OCI-LY7 (cell line): ENCODE measurements at regions not wholly inside any gene's neighbourhood (a gene's known extent, or its start where the extent isn't known, plus 50 kb on each side); places are given as distances from the start of the nearest gene placed in this dataset.

Source experiments
- BruUV-seq: library from RNA; stranded (reverse); fragments of 400-500 nt; replicated peaks from 2 replicates; lab custom pipeline; 2021; lab: Mats Ljungman, UMichigan
- CTCF ChIA-PET: fragments of 300-600 bp; sonication (Branson Sonifier 250); formaldehyde crosslinking; loops from one replicate; lab custom pipeline; 2022; ENCODE audit warnings: antibody characterized with exemption; ENCODE audit not compliant: unreplicated experiment; lab: Charles Lee
- POLR2A ChIA-PET: fragments of 300-600 bp; sonication (Branson Sonifier 250); formaldehyde crosslinking; loops from one replicate; lab custom pipeline; 2022; ENCODE audit warnings: antibody characterized with exemption; lab: Charles Lee
- DNase-seq: peaks from one replicate; pipeline ENCODE4 v3.0.0-alpha.2; 2015; ENCODE audit warnings: low spot score
- H2AFZ ChIP-seq: fragments of 200-600 bp; sonication (generic), shearing (Covaris generic); 2 replicates; pipeline ENCODE4 v1.6.1; 2014; ENCODE audit warnings: mild to moderate bottlenecking, antibody characterized with exemption, low read length, moderate library complexity
- H3K27ac ChIP-seq: fragments of 200-600 bp; sonication (generic); 2 replicates; pipeline ENCODE4 v1.5.1; 2014; ENCODE audit warnings: mixed run types, low read depth, mild to moderate bottlenecking, moderate library complexity, low read length, inconsistent platforms; ENCODE audit not compliant: poor library complexity, severe bottlenecking
- H3K36me3 ChIP-seq: fragments of 200-600 bp; sonication (generic); 2 replicates; pipeline ENCODE4 v1.6.1; 2014; ENCODE audit warnings: mild to moderate bottlenecking, antibody characterized with exemption, low read length, moderate library complexity, mixed read lengths; ENCODE audit not compliant: insufficient read depth
- H3K4me1 ChIP-seq: fragments of 200-600 bp; sonication (generic); 2 replicates; pipeline ENCODE4 v1.5.1; 2014; ENCODE audit warnings: mild to moderate bottlenecking, low read length; ENCODE audit not compliant: insufficient read depth, poor library complexity, severe bottlenecking
- H3K4me2 ChIP-seq: fragments of 200-600 bp; sonication (generic); 2 replicates; pipeline ENCODE4 v1.6.1; 2014; ENCODE audit warnings: mild to moderate bottlenecking, low read length
- H3K4me3 ChIP-seq: fragments of 200-600 bp; sonication (generic); 2 replicates; pipeline ENCODE4 v1.5.1; 2014; ENCODE audit warnings: mild to moderate bottlenecking, low read depth, low read length; ENCODE audit not compliant: poor library complexity, severe bottlenecking
- H3K79me2 ChIP-seq: fragments of 200-600 bp; sonication (generic); 2 replicates; pipeline ENCODE4 v1.6.1; 2016; ENCODE audit warnings: low read depth, mild to moderate bottlenecking, low read length, moderate library complexity, mixed read lengths; ENCODE audit not compliant: insufficient read depth
- H3K9me2 ChIP-seq: fragments of 200-600 bp; sonication (generic); 2 replicates; pipeline ENCODE4 v1.6.1; 2016; ENCODE audit warnings: mild to moderate bottlenecking, low read length, mixed read lengths; ENCODE audit not compliant: insufficient read depth
- H3K9me3 ChIP-seq: fragments of 200-600 bp; sonication (generic); 2 replicates; pipeline ENCODE4 v1.6.1; 2014; ENCODE audit warnings: mild to moderate bottlenecking, mixed run types, low read length, mixed read lengths
- H4K20me1 ChIP-seq: fragments of 200-600 bp; sonication (generic); 2 replicates; pipeline ENCODE4 v1.6.1; 2014; ENCODE audit warnings: mild to moderate bottlenecking, antibody characterized with exemption, low read length, moderate library complexity, mixed read lengths; ENCODE audit not compliant: insufficient read depth
- CTCF ChIP-seq: fragments of 200-600 bp; sonication (generic); conservative IDR thresholded peaks from 2 replicates; pipeline ENCODE4 v1.5.1; 2014; ENCODE audit warnings: mild to moderate bottlenecking, antibody characterized with exemption, low read length, moderate library complexity, mixed read lengths
- EZH2phosphoT487 ChIP-seq: fragments of 200-600 bp; sonication (generic); IDR thresholded peaks from 2 replicates; pipeline ENCODE4 v1.6.1; 2018; ENCODE audit warnings: low read depth, borderline replicate concordance, mild to moderate bottlenecking, mixed run types, antibody characterized with exemption, low read length, moderate library complexity, mixed read lengths
- intact Hi-C: fragments of 100-400 bp; cut with micrococcal nuclease; formaldehyde crosslinking; loops from one replicate; pipeline ENCODE4 v1.10.0; 2022; ENCODE audit not compliant: unreplicated experiment

DNA sequence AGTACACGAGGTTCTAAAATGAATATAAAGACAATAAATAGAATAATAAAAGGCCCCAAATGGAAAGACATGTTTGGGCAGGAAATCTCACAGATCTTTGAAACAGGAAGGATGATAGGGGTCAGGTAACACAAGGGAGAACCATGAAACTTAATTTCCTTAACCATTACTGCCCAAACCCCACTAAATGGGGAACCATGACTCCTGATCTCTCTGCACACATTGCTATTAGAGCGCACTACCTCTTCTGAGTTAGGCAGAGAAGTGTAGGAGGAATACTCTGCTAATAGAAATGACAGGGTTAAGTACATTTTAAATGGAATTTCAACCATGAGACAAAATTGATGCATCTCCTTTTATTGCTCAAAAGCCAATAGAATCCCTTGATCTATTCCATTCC, 213.7 kb upstream of the SETBP1 start:
- no peak overlapping the region for H3K4me2 ChIP-seq
- no peaks in the 10 kb centered on the region for H3K4me1 ChIP-seq
- BruUV-seq = no TSS peak

DNA sequence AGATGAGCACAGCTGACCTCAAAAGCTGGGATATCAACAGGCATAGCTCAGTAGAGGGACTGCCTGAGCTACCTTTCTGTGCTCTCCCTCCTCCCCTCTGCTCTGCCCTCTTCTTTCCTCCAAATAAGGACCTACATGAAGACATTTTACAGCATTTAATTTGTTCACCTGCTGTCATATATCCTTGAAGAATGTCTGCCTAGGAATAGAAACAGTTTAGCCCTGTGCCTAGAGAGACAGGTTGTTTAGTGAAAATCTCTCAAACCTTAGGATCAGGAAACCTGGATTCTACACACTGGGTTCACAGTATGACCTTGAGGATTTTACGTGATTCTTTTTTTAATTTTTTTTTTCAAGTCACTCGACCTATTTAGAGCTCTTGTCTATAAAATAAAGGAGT, 213.0 kb upstream of the SETBP1 start:
- CTCF ChIA-PET = no interaction called here
- intact Hi-C loops = no loop called here
- Histone ChIP-seq H3K4me2 (no peak overlapping the region), H3K79me2 (no peaks in the 10 kb centered on the region), H2AFZ (no peak overlapping the region), H3K9me3 (no peaks in the 10 kb centered on the region), H3K36me3 (no peaks in the 10 kb centered on the region), H3K9me2 (no peaks in the 10 kb centered on the region), H3K4me1 (no peaks in the 10 kb centered on the region), H4K20me1 (no peaks in the 10 kb centered on the region), H3K27ac (no peak overlapping the region), H3K4me3 (no peak overlapping the region)
- no peak for DNase-seq
- no TSS peak for BruUV-seq
- POLR2A ChIA-PET = interaction anchor here (0.7 kb wide), 1 partner anchor 209 kb away, joined by 3 read pairs; no protein-coding TSS in a partner anchor
- no peak for TF ChIP-seq EZH2phosphoT487
- TF ChIP-seq CTCF = no peak

More for the DNA sequence above, 213.7 kb upstream of the SETBP1 start:
- no peaks in the 10 kb centered on the region for H3K9me2 ChIP-seq
- POLR2A ChIA-PET = no interaction called here
- H3K36me3 ChIP-seq = no peaks in the 10 kb centered on the region
- H3K27ac ChIP-seq = no peak overlapping the region
- no peaks in the 10 kb centered on the region for H3K9me3 ChIP-seq
- CTCF ChIA-PET = no interaction called here
- no peaks in the 10 kb centered on the region for H3K79me2 ChIP-seq
- TF ChIP-seq CTCF = no peak
- no peak for TF ChIP-seq EZH2phosphoT487
- no peaks in the 10 kb centered on the region for H4K20me1 ChIP-seq
- intact Hi-C loops = no loop called here
- DNase-seq = no peak
- no peak overlapping the region for H3K4me3 ChIP-seq
- H2AFZ ChIP-seq = no peak overlapping the region

DNA sequence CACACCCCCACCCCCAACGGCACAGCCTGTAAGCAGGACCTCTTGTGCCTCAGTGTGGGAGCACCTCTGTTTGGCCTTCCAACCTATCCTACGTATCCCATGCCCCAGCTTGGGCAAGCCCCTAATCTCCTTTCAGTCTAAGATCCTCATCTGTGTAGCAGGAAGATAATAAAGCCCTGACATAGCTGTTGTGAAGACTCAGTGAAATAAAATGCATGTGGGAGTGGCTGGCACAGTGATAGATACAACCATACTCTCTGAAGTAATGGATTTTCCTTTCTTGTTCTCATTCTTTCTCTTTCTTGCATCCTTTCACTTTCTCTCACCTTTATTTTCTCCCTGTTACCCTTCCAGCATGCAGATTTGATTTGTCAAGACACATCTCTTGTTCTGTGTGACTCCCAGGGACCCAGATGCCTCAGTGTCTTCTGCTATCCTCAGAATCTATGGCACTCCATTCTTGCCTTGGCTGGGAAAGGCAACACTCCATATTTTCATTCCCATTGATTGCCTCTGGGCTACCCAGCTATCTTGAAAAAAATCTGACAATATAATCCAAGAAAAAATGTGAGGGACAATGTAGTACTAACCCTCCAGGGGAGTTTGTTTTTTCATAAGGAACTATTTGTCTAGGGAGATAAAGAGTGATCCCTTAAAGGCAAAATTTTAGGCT, 207.2 kb upstream of the SETBP1 start:
- H4K20me1 ChIP-seq = no peaks in the 10 kb centered on the region
- H2AFZ ChIP-seq = no peak overlapping the region
- no peaks in the 10 kb centered on the region for H3K79me2 ChIP-seq
- no peaks in the 10 kb centered on the region for H3K9me2 ChIP-seq
- no peak for DNase-seq
- no peaks in the 10 kb centered on the region for H3K9me3 ChIP-seq
- BruUV-seq = no TSS peak
- no peak overlapping the region for H3K27ac ChIP-seq
- H3K4me3 ChIP-seq = no peak overlapping the region
- H3K36me3 ChIP-seq = no peaks in the 10 kb centered on the region
- no peak overlapping the region for H3K4me2 ChIP-seq
- TF ChIP-seq EZH2phosphoT487 = no peak
- no peak for TF ChIP-seq CTCF
- H3K4me1 ChIP-seq = no peaks in the 10 kb centered on the region
- intact Hi-C loops = no loop called here
- POLR2A ChIA-PET = no interaction called here
- CTCF ChIA-PET = no interaction called here
